A673 (cell line): ENCODE measurements at regions not wholly inside any gene's neighbourhood (a gene's known extent, or its start where the extent isn't known, plus 50 kb on each side); places are given as distances from the start of the nearest gene placed in this dataset.

Experiments used
- EZH2 ChIP-seq: fragments of 200-600 bp; sonication (generic); IDR thresholded peaks from 2 replicates; pipeline ENCODE4 v1.6.1; 2017; ENCODE audit warnings: borderline replicate concordance, low read depth, mild to moderate bottlenecking, mixed read lengths, antibody characterized with exemption, low read length; ENCODE audit not compliant: poor library complexity, severe bottlenecking
- TF ChIP-seq, protein P1 (sequence below): fragments of 300-800, 200-600 bp; sonication (generic); conservative IDR thresholded peaks from 2 replicates; pipeline ENCODE4 v1.5.1; 2017; ENCODE audit warnings: low read depth, mild to moderate bottlenecking, antibody characterized with exemption, low read length, moderate library complexity, mixed read lengths

GRCh38 chr1:239123260-239123659 is 263.1 kb upstream of the CHRM3 start:
- TF ChIP-seq, protein P1, sequence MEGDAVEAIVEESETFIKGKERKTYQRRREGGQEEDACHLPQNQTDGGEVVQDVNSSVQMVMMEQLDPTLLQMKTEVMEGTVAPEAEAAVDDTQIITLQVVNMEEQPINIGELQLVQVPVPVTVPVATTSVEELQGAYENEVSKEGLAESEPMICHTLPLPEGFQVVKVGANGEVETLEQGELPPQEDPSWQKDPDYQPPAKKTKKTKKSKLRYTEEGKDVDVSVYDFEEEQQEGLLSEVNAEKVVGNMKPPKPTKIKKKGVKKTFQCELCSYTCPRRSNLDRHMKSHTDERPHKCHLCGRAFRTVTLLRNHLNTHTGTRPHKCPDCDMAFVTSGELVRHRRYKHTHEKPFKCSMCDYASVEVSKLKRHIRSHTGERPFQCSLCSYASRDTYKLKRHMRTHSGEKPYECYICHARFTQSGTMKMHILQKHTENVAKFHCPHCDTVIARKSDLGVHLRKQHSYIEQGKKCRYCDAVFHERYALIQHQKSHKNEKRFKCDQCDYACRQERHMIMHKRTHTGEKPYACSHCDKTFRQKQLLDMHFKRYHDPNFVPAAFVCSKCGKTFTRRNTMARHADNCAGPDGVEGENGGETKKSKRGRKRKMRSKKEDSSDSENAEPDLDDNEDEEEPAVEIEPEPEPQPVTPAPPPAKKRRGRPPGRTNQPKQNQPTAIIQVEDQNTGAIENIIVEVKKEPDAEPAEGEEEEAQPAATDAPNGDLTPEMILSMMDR, result no peak
- TF ChIP-seq EZH2, result no peak
